ENCODE measurements at regions not wholly inside any gene's neighbourhood (a gene's known extent, or its start where the extent isn't known, plus 50 kb on each side); places are given as distances from the start of the nearest gene placed in this dataset.

GRCh38 chr9:104227108-104227507 lies 133.0 kb downstream of the SMC2 start:
- no peak for TF ChIP-seq POLR2A (IDR thresholded peaks at IDR 0.05; ENCODE audit: low read depth, low read length)
- no peak for TF ChIP-seq POLR2AphosphoS5 (IDR thresholded peaks at IDR 0.05; ENCODE audit: low read depth, low read length)
- no peak for TF ChIP-seq TAF1 (IDR thresholded peaks at IDR 0.05; ENCODE audit: borderline replicate concordance, low read depth, low read length)
